Left lobe of liver (tissue), 2 donors: ENCODE measurements at regions not wholly inside any gene's neighbourhood (a gene's known extent, or its start where the extent isn't known, plus 50 kb on each side); places are given as distances from the start of the nearest gene placed in this dataset.

Source experiments
- ATAC-seq: fragments of 200-7000 bp; cut with Tn5 transposase; one replicate; pipeline ENCODE4 v1.9.1; 2020; ENCODE audit warnings: mild to moderate bottlenecking, moderate library complexity
- DNase-seq: peaks from one replicate; pipeline ENCODE4 v3.0.0-alpha.2; 2020; ENCODE audit warnings: low spot score
- donor health status: DM: no; HTN: no; CAD: no; lungs with moderate emphysema.
- donor health status: DM: no; HTN: yes; CAD: no.

DNA sequence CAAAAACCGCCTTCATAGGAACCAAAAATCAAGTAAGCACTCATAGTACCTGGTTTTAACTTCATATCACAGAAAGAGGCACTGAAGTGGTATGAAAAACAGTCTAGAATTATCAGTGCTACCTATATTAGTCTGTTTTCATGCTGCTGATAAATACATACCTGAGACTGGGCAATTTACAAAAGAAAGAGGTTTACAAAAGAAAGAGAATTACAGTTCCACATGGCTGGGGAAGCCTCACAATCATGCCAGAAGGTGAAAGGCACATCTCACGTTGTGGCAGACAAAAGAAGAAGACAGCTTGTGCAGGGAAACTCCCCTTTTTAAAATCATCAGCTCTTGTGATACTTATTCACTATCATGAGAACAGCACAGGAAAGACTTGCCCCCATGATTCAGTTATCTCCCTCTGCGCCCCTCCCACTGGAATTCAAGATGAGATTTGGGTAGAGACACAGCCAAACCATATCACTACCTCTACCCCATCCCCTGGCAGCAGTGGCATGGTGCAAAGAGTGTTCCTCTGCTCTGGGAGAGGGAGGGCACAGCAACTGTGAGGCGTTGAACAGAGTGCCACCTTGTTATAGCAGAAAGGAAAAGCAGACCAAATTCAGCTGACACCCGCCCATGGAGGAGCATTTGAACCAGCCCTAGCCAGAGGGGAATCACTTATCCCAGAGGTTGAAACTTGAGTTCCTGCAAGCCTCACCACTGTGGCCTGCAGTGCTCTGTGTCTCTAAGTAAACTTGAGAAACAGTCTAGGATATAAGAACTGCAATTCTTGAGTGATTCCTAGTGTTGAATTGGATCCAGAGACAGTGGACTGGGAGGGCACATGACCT lies 61.9 kb upstream of the PTPRZ1 start:
- ATAC-seq (no peak), DNase-seq (no peak)

GRCh38 chr7:121807078-121807477 lies 65.9 kb upstream of the PTPRZ1 start:
- ATAC-seq, result no peak

GRCh38 chr7:121803039-121803438 lies 69.9 kb upstream of the PTPRZ1 start:
- no peak for ATAC-seq
- no peak for DNase-seq

More at GRCh38 chr7:121807078-121807477, 65.9 kb upstream of the PTPRZ1 start:
- no peak for DNase-seq

DNA sequence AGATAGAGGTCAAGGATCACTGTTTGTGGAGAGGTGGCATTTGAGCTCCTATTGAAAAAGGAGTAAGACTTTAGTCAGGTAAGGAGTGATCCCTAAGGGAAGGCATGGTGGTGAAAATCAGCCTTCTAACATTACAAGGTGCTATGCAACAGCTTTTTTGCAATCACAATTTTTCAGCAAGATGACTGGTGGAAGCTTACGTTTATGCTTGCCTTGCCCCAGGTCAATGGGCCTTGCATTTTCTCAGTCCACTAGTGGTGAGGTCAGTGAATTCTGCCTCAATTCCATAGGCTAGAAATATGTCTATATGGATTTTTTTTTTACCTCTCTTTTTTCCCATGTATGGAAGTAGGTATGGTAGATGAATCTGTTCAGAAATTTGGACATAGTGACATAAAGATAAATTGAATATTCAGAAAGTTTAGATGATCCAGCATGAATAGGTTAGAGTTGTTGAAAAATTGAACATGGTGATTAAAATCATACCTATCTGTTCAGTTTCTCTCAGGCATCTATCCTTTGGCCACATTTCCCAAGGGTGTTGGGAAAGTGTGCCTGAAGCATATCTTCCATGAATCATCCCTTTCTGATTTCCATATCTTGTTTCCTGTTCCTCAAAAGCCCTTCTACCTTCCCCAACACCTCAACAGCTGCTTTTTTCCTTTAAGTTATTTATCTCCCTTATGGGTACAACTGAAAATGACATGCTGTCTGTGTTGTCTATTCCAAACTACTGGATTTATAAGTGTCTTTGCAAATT lies 71.9 kb upstream of the PTPRZ1 start:
- DNase-seq (no peak), ATAC-seq (no peak)

DNA sequence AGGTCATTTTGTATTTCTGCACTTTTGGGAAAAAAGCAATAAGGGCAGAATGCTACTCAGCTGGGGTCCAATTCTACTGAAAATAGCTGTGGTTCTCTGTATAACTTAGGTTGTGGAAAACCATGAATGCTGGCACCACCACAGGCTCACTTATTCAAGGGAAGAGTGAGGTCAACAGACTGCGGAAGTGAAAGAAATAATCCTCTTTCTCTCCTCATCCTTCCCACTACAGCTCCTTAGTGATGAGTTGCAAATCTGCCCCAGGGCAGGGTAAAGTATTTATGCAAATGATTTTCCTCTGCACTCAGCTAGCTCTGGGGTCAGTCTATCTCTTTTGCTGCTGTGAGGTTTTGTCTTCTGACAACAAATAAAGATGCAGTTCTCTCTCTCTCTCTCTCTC lies 74.1 kb upstream of the PTPRZ1 start:
- ATAC-seq, result no peak
- DNase-seq, result no peak

DNA sequence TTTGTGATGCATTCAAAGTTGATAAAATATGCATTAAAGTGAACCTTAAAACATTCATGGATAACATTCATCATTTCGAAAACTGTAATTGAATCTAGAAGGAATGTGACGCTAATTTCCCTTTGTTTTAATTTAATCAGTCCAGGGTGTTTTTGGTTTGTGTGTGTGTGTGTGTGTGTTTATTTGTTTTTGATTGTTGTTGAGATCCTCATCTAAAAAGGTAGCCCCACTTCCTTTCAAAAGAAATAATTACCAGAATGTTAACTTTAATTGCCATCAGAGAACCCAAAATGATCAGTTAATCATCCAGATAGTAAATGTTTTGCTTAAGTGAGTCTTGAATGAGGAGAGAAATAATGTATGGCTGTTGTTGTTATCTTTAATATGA lies 74.5 kb upstream of the PTPRZ1 start:
- DNase-seq (no peak), ATAC-seq (no peak)

- ATAC-seq, result no peak
- no peak for DNase-seq
Measured at GRCh38 chr7:121797657-121798452, 75.1 kb upstream of the PTPRZ1 start.

DNA sequence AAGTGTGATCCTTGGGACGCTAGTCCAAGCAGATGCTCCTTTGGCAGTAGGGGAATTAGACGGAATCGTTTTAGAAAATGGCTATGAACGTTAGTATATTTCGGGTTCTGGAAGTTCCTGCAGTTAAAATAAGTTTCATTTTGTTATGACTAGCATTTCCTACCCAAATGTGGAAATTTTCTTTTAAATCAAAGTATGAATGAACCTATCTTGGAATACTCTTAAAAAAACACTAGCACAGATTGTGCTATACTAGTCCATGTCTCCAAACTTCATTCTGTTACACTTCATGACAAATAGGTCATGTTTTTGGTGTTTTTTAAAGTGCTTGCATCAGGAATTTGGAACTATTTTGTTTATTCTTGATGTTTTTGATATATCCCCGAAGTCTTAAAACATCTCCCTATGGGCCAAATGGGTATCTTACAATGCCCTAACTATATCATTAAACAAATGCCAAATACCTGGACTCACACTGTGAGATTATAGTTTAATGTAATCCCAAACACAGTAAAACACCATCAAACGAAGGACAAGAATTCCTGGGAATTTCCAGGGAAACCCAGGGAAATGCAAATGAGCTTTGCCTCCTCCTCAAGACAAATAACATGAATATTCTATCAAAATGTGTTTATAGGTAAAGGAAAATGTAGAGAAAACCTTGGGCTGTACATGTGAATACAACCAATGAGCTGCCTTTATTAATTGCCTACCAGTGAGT lies 75.9 kb upstream of the PTPRZ1 start:
- no peak for DNase-seq
- no peak for ATAC-seq

DNA sequence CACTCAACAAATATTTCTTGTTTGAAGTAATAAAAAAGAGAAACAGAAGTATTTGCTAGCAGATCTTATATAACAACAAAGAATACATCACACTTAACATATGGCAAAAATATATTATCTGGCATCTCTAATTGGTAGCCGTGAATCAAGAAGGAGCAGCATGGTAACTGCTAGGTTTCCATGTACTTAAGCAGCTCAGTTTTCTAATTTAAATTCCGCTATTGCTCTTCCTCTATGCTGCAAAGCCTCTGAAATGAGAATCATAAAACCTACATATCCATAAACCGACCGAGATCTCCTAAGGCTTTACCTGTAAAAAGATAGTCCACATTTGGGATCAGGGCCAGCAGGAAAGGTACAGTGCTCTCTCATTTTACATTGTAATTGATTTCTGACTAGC lies 76.6 kb upstream of the PTPRZ1 start:
- no peak for DNase-seq
- no peak for ATAC-seq

- ATAC-seq (no peak), DNase-seq (no peak)
Measured at GRCh38 chr7:121795736-121796135, 77.2 kb upstream of the PTPRZ1 start.

DNA sequence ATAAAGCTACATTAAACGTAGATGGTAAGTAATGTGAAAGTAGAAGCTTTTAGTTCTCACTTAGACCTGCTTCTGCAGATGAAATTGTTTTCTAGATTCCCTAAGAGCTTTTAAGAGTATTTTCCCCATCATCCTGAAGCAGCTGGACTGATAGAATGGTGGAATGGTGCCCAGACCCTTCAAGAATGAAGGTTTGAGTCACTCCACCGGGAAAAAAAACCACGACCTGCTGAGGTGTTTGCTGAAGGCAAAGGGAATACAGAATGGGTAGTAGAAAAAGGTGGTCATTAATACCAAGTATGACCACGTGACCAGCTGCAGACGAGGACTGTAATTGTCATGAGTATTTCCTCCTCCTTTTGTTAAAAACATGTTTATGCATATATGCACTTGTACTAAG lies 79.2 kb upstream of the PTPRZ1 start:
- DNase-seq (no peak), ATAC-seq (no peak)

GRCh38 chr7:121777672-121778071 lies 95.3 kb upstream of the PTPRZ1 start:
- DNase-seq, result no peak
- no peak for ATAC-seq

GRCh38 chr7:121774563-121774962 lies 98.4 kb upstream of the PTPRZ1 start:
- ATAC-seq, result no peak
- no peak for DNase-seq

GRCh38 chr7:121766676-121767075 lies 106.3 kb upstream of the PTPRZ1 start:
- no peak for DNase-seq
- ATAC-seq, result no peak

DNA sequence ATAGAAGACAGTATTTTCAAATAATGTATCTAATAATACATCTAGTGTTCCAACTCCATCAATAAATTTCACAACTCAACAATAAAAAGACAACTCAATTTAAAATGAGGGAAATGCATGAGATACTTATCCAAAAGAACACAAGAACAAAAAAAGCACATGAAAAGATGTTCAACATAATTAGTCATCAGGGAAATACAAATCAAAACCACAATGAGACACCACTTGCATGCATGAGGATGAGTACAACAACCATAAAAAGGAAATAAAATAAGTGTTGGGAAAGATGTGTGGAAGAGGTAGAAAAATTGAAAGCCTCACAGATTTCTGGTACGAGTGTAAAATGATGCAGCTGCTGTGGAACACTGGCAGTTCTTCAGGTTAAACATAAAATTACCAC lies 111.6 kb upstream of the PTPRZ1 start:
- no peak for ATAC-seq
- DNase-seq, result no peak

- no peak for ATAC-seq
- DNase-seq, result no peak
Measured at GRCh38 chr7:121755818-121756552, 117.0 kb upstream of the PTPRZ1 start.

GRCh38 chr7:121755286-121755685 lies 117.7 kb upstream of the PTPRZ1 start:
- no peak for ATAC-seq
- no peak for DNase-seq

DNA sequence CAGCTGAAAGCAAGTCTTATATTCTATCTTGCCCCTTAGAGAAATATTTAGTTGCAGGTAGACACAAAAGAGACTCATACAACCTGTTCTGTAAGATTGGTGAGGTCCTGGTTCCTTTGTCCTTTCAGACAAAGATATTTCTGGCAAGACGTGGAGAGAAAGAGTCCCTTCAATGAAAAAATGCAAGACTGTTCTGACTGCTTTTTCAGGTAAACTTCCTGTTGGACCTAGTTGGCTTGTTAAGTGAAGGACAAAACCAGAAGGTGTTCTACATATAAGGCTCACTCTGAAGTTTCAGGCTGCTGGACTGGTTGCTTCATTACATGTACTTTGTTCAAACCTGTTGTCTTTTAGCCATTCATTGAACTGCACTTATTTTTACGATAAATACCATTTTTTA lies 119.0 kb upstream of the PTPRZ1 start:
- DNase-seq, result no peak
- no peak for ATAC-seq

- no peak for DNase-seq
Measured at GRCh38 chr7:121752706-121753105, 120.3 kb upstream of the PTPRZ1 start.

DNA sequence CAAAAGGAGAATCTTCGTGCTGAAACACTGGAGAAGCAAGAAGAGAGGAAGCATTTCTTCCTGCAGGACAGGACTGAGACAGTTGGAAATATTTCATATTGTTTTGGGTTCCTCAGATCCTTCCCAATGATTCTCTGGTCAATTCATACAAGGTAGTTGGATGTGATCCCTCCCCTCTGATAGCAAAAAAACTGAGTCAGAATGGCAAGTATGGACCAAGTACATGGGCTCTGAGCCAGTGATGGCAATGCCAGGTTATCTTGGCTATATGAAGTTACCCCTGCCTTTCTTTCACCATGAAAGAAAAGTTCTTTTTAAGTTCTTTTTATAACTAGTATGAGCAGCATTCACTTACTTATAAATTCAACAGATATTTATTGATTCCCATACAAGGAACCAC lies 124.4 kb upstream of the PTPRZ1 start:
- no peak for ATAC-seq
- DNase-seq, result no peak

More at GRCh38 chr7:121752706-121753105, 120.3 kb upstream of the PTPRZ1 start:
- ATAC-seq, result peak; percentile 42
